Pancreas (tissue), 10 donors: ENCODE measurements at regions not wholly inside any gene's neighbourhood (a gene's known extent, or its start where the extent isn't known, plus 50 kb on each side); places are given as distances from the start of the nearest gene placed in this dataset.

Experiments
- ATAC-seq, 4 donors: fragments of 200-7000 bp; cut with Tn5 transposase; one replicate each; pipeline versions ENCODE4 v1.8.0 to v1.9.1; 2020; ENCODE audit warnings: mild to moderate bottlenecking in 4 of 4, moderate library complexity in 4 of 4
- DNase-seq, 6 donors: peaks; one replicate each; pipeline ENCODE4 v3.0.0-alpha.2; 2020
- FAIRE-seq: peaks from 2 replicates; lab custom pipeline; 2012; peaks lifted over from hg19 to GRCh38; lab: Jason Lieb, UNC
- H3K27ac ChIP-seq, 4 donors: fragments of 200-600 bp; sonication (generic); 1 replicate in 3 of 4; 2 replicates in 1 of 4; pipeline versions ENCODE4 v1.5.0 to v1.8.0; 2020
- H3K27me3 ChIP-seq, 4 donors: fragments of 200-600 bp; one replicate each; pipeline ENCODE4 v1.8.0; 2021
- H3K36me3 ChIP-seq, 3 donors: fragments of 200-600 bp; sonication (generic) in 1 of 3; one replicate each; pipeline versions ENCODE4 v1.5.0 to v1.8.0; 2020 to 2021
- H3K4me1 ChIP-seq, 3 donors: fragments of 200-600 bp; one replicate each; pipeline ENCODE4 v1.8.0; 2021
- H3K4me3 ChIP-seq, 4 donors: fragments of 200-600 bp; sonication (generic) in 2 of 4; one replicate each; pipeline versions ENCODE4 v1.5.0 to v1.8.0; 2020 to 2021
- H3K9me3 ChIP-seq, 4 donors: fragments of 200-600 bp; one replicate each; pipeline ENCODE4 v1.8.0; 2021
- CTCF ChIP-seq, 4 donors: fragments of 200-600 bp; sonication (generic) in 3 of 4; IDR thresholded peaks; one replicate each; pipeline versions ENCODE4 v1.5.0 to v1.8.0; 2021; ENCODE audit warnings: antibody characterized with exemption in 4 of 4
- WGBS, 2 donors: extraction: QIAGEN DNeasy Blood & Tissue Kit; methylation state at CpG; one replicate each; pipeline ENCODE4 v1.1.7; 2013; 5-methylcytosine and 5-hydroxymethylcytosine counted together
- intact Hi-C, 3 donors: fragments of 100-400 bp; cut with DNase I; formaldehyde crosslinking; loops; one replicate each; pipeline versions ENCODE4 v1.11.1 to v1.14.2; 2022
- donor health status: healthy with polysubstance abuse.
- donor health status: DM: no; HTN: no; CAD: no; lungs with moderate emphysema.
- donor health status: DM: no; HTN: no; CAD: no.
- donor health status: control.
- donor health status: control.
- donor health status: Bipolar disorder and iron deficiency.
- donor health status: DM: yes; HTN: yes; CAD: no.
- donor health status: DM: no; HTN: no; CAD: no.
- donor health status: DM: no; HTN: no; CAD: no.
- donor health status: DM: yes; HTN: yes; CAD: no.

GRCh38 chr3:187957165-187957581 lies 196.8 kb upstream of the LPP start:
- no peak for DNase-seq

GRCh38 chr3:187957582-187957981 lies 196.4 kb upstream of the LPP start:
- no peak for TF ChIP-seq CTCF (IDR thresholded peaks at IDR 0.05)
- no peak for DNase-seq
- Histone ChIP-seq H3K4me1 (no peaks in the 10 kb centered on the region), H3K27me3 (no peaks in the 10 kb centered on the region), H3K27ac (no peak overlapping the region), H3K36me3 (no peaks in the 10 kb centered on the region), H3K9me3 (no peaks in the 10 kb centered on the region), H3K4me3 (no peak overlapping the region)
- no peak for ATAC-seq
- intact Hi-C loops = no loop called here
- FAIRE-seq = no peak

More at GRCh38 chr3:187957165-187957581, 196.8 kb upstream of the LPP start:
- ATAC-seq (no peak), FAIRE-seq (no peak)
- TF ChIP-seq CTCF (IDR thresholded peaks at IDR 0.05) = no peak
- Histone ChIP-seq H3K4me3 (no peak overlapping the region), H3K27ac (no peak overlapping the region), H3K4me1 (no peaks in the 10 kb centered on the region), H3K27me3 (no peaks in the 10 kb centered on the region), H3K9me3 (no peaks in the 10 kb centered on the region), H3K36me3 (no peaks in the 10 kb centered on the region)
- 85 to 89% methylated on average over 5 of the region's 5 CpGs for WGBS, 2 donors
- intact Hi-C loops = no loop called here

- Histone ChIP-seq H3K27ac (no peak overlapping the region), H3K27me3 (no peaks in the 10 kb centered on the region), H3K4me3 (no peak overlapping the region), H3K36me3 (no peaks in the 10 kb centered on the region), H3K9me3 (no peaks in the 10 kb centered on the region), H3K4me1 (no peaks in the 10 kb centered on the region)
- no peak for TF ChIP-seq CTCF (IDR thresholded peaks at IDR 0.05)
- intact Hi-C loops = no loop called here
- no peak for DNase-seq
- 90 to 91% methylated on average over 12 of the region's 12 CpGs for WGBS, 2 donors
- no peak for ATAC-seq
- FAIRE-seq = no peak
Measured at GRCh38 chr3:187958432-187959003, 195.4 kb upstream of the LPP start.

- FAIRE-seq (no peak), ATAC-seq (no peak), DNase-seq (no peak)
- Histone ChIP-seq H3K9me3 (no peaks in the 10 kb centered on the region), H3K4me1 (no peaks in the 10 kb centered on the region), H3K27ac (no peak overlapping the region), H3K36me3 (no peaks in the 10 kb centered on the region), H3K4me3 (no peak overlapping the region), H3K27me3 (no peaks in the 10 kb centered on the region)
- 64 to 67% methylated on average over 2 of the region's 2 CpGs for WGBS, 2 donors
- intact Hi-C loops = no loop called here
- no peak for TF ChIP-seq CTCF (IDR thresholded peaks at IDR 0.05)
Measured at GRCh38 chr3:187960820-187961219, 193.1 kb upstream of the LPP start.

GRCh38 chr3:187961366-187961765 lies 192.6 kb upstream of the LPP start:
- no peak overlapping the region for H3K4me3 ChIP-seq
- no peak for TF ChIP-seq CTCF (IDR thresholded peaks at IDR 0.05)
- WGBS, 2 donors = 95% methylated on average over 2 of the region's 2 CpGs
- intact Hi-C loops = no loop called here
- no peaks in the 10 kb centered on the region for H3K9me3 ChIP-seq
- no peaks in the 10 kb centered on the region for H3K4me1 ChIP-seq
- ATAC-seq = no peak
- DNase-seq = no peak
- FAIRE-seq = no peak
- H3K27ac ChIP-seq = no peak overlapping the region
- no peaks in the 10 kb centered on the region for H3K36me3 ChIP-seq
- no peaks in the 10 kb centered on the region for H3K27me3 ChIP-seq
